ENCODE measurements at regions not wholly inside any gene's neighbourhood (a gene's known extent, or its start where the extent isn't known, plus 50 kb on each side); places are given as distances from the start of the nearest gene placed in this dataset.

- no peak for DNase-seq (ENCODE audit: low read depth in 2 of 2)
- no peak overlapping the region for H3K4me3 ChIP-seq (replicated peaks in 1 of 2; ENCODE audit: low read depth in 2 of 2, low read length in 2 of 2)
- no peak for TF ChIP-seq CTCF (IDR thresholded peaks at IDR 0.05; ENCODE audit: low read depth, low read length)
Observed at GRCh38 chr16:7820816-7821215, 488.2 kb downstream of the RBFOX1 start.

GRCh38 chr16:7805686-7806396 lies 473.2 kb downstream of the RBFOX1 start:
- H3K4me3 ChIP-seq (replicated peaks in 1 of 2; ENCODE audit: low read depth in 2 of 2, low read length in 2 of 2) = no peak overlapping the region
- TF ChIP-seq CTCF (IDR thresholded peaks at IDR 0.05; ENCODE audit: low read depth, low read length) = no peak
- DNase-seq (ENCODE audit: low read depth in 2 of 2) = no peak

- TF ChIP-seq CTCF (IDR thresholded peaks at IDR 0.05; ENCODE audit: low read depth, low read length) = no peak
- no peak overlapping the region for H3K4me3 ChIP-seq (replicated peaks in 1 of 2; ENCODE audit: low read depth in 2 of 2, low read length in 2 of 2)
- DNase-seq (ENCODE audit: low read depth in 2 of 2) = no peak
Observed at GRCh38 chr16:7804635-7805195, 472.1 kb downstream of the RBFOX1 start.

- DNase-seq (ENCODE audit: low read depth in 2 of 2) = no peak
- no peak for TF ChIP-seq CTCF (IDR thresholded peaks at IDR 0.05; ENCODE audit: low read depth, low read length)
- H3K4me3 ChIP-seq (replicated peaks in 1 of 2; ENCODE audit: low read depth in 2 of 2, low read length in 2 of 2) = no peak overlapping the region
Observed at GRCh38 chr16:7792346-7792745, 459.7 kb downstream of the RBFOX1 start.

GRCh38 chr16:7791028-7791590 lies 458.5 kb downstream of the RBFOX1 start:
- no peak overlapping the region for H3K4me3 ChIP-seq (replicated peaks in 1 of 2; ENCODE audit: low read depth in 2 of 2, low read length in 2 of 2)
- no peak for DNase-seq (ENCODE audit: low read depth in 2 of 2)
- no peak for TF ChIP-seq CTCF (IDR thresholded peaks at IDR 0.05; ENCODE audit: low read depth, low read length)

- no peak overlapping the region for H3K4me3 ChIP-seq (replicated peaks in 1 of 2; ENCODE audit: low read depth in 2 of 2, low read length in 2 of 2)
- no peak for TF ChIP-seq CTCF (IDR thresholded peaks at IDR 0.05; ENCODE audit: low read depth, low read length)
- DNase-seq (ENCODE audit: low read depth in 2 of 2) = no peak
Observed at GRCh38 chr16:7775072-7775488, 442.4 kb downstream of the RBFOX1 start.
